Neuron (in vitro differentiated cells): ENCODE measurements at regions not wholly inside any gene's neighbourhood (a gene's known extent, or its start where the extent isn't known, plus 50 kb on each side); places are given as distances from the start of the nearest gene placed in this dataset.
"Not testable (repeated sequence)": the region's sequence is repeated elsewhere in the genome, so short reads cannot be mapped to it uniquely, and the experiment has no call there.

Source experiments
- H2AFZ ChIP-seq: one replicate; pipeline ENCODE4 v1.6.1; 2013; ENCODE audit warnings: low read depth, mild to moderate bottlenecking, inconsistent platforms, low read length, moderate library complexity
- H3K27me3 ChIP-seq: one replicate; pipeline ENCODE4 v1.6.1; 2013; ENCODE audit warnings: low read length; ENCODE audit not compliant: insufficient read depth
- H3K36me3 ChIP-seq: one replicate; pipeline ENCODE4 v1.6.1; 2013; ENCODE audit warnings: low read length; ENCODE audit not compliant: insufficient read depth
- H3K4me1 ChIP-seq: one replicate; pipeline ENCODE4 v1.6.1; 2013; ENCODE audit warnings: low read length; ENCODE audit not compliant: insufficient read depth
- H3K4me3 ChIP-seq: 2 replicates; pipeline ENCODE4 v1.5.1; 2013; ENCODE audit warnings: mild to moderate bottlenecking, low read length, moderate library complexity
- H3K9me3 ChIP-seq: one replicate; pipeline ENCODE4 v1.6.1; 2013; ENCODE audit warnings: low read length

DNA sequence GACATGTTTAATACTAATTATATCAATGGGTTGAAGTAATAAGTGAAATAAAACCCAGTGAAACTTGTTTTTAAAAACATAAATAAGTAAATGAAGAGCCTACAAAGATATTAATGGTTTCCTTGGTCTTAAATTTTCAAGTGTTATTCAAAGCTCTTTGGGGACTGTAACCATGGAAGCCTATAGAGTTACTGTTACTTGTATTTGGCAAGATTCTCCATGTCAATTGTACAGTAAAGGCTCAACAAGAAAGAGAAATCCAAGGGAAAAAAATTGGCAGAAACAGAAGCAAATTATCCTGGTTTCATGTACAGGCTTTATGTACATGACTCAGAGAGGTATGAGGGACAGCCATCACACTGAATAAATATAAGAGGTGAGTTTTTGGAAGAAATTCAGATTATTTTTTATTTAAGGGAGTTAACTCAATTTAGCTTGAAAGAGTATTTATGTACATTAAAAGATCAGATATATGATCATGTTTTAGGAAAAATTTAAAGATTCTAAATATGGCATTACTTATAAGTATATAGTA is 151.1 kb upstream of the HMGA2 start:
- H3K9me3 ChIP-seq = no peaks in the 10 kb centered on the region
- no peak overlapping the region for H2AFZ ChIP-seq
- H3K4me3 ChIP-seq = no peak overlapping the region
- no peaks in the 10 kb centered on the region for H3K27me3 ChIP-seq
- no peaks in the 10 kb centered on the region for H3K36me3 ChIP-seq
- H3K4me1 ChIP-seq = no peaks in the 10 kb centered on the region

DNA sequence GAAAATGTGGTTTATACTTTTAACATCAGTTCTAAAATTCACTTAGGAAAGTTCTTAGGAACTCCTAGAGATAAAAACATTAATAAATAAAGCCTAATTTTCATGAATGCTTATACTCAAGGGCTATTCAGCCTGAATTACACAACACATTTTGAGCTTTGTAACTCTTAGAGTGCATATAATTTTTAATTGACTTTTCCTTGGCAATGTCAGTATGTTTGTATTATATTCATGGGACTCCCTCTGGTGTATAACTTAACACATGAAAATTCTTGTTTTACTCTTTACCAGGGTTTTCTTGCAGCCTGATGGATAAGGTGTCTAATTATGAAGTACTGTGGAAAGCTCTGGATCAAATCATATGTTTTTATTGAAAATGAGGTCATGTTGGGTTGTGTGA is 150.6 kb upstream of the HMGA2 start:
- Histone ChIP-seq H3K4me1 (no peaks in the 10 kb centered on the region), H3K27me3 (no peaks in the 10 kb centered on the region), H3K36me3 (no peaks in the 10 kb centered on the region), H3K4me3 (no peak overlapping the region), H2AFZ (no peak overlapping the region), H3K9me3 (no peaks in the 10 kb centered on the region)

DNA sequence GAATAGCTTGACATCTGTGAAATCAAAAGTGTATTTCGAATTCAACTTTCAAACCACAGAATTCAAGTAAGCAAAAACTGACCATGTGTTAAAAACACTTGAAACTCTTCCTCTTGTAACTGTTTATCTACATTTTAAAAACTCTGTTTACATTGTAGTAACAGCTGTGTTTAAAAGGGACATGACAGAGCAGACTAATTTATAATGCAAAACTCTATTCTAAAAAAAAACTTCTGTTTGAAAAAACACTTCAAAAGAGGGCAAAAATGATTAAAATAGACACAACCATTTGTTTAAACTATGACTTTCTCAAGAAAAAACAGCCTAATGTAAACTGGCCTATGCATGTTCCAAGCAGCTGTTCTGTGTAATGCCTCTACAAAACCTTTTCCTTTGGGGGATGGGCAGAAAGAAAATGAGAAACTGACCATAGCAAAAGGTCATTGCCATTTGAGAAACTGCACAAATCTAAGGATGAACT is 149.1 kb upstream of the HMGA2 start:
- H3K4me1 ChIP-seq = no peaks in the 10 kb centered on the region
- no peak overlapping the region for H3K4me3 ChIP-seq
- H3K9me3 ChIP-seq = no peaks in the 10 kb centered on the region
- no peaks in the 10 kb centered on the region for H3K27me3 ChIP-seq
- H2AFZ ChIP-seq = no peak overlapping the region
- H3K36me3 ChIP-seq = no peaks in the 10 kb centered on the region

DNA sequence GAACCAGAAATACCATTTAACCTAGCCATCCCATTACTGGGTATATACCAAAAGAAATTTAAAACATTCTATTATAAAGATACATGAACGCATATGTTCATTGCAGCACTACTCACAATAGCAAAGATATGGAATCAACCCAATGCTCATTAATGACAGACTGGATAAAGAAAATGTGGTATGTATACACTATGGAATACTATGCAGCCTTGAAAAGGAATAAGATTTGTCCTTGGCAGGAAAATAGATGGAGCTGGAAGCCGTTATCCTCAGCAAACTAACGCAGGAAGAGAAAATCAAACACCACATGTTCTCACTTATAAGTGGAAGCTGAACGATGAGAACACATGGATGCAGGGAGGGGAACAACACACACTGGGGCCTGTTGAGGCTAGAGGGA is 146.1 kb upstream of the HMGA2 start:
- H3K4me3 ChIP-seq, H3K9me3 ChIP-seq, H3K36me3 ChIP-seq, H3K27me3 ChIP-seq, H2AFZ ChIP-seq, H3K4me1 ChIP-seq: not testable (repeated sequence)

DNA sequence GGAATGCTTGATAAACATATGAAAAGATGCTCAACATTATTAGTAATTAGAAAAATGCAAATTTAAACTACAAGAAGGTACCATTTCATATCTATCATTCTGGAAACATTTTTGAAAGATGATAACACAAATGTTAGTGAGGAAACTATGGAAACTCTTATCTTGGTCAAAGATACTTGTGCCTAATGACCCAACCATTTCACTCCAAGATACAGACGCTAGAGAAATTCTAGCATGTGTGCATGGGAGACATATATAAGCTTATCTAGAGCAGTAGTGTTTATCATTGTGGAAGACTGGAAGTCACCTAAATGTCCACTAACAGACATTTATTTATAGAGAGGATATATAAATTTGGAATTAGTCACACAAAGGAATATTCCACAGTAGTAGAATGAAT is 143.1 kb upstream of the HMGA2 start:
- no peaks in the 10 kb centered on the region for H3K27me3 ChIP-seq
- no peak overlapping the region for H3K4me3 ChIP-seq
- H2AFZ ChIP-seq = no peak overlapping the region
- H3K9me3 ChIP-seq = no peaks in the 10 kb centered on the region
- H3K4me1 ChIP-seq = peaks cover 2% of the 10 kb centered on the region
- H3K36me3 ChIP-seq = no peaks in the 10 kb centered on the region

DNA sequence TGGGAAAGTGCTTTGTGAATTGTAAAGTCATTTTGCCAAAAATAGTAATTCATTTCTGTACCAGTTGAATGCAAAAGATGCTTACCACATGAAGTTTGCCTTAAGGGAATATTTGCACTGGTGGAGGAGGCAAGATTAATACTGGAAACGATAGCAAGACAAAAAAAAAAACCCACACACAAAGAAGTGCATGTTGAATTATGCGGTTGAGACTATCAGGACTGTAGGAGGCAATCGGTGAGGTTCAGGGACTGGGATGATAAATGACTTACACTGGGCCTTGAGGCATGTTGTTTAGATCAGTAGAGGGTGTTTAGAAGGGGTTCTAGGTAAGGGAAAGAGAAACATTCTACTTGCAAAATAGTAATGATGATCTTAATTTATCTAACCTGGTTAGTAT is 142.2 kb upstream of the HMGA2 start:
- Histone ChIP-seq H3K4me1 (peaks cover 2% of the 10 kb centered on the region), H3K27me3 (no peaks in the 10 kb centered on the region), H2AFZ (no peak overlapping the region), H3K36me3 (no peaks in the 10 kb centered on the region), H3K4me3 (no peak overlapping the region), H3K9me3 (no peaks in the 10 kb centered on the region)

DNA sequence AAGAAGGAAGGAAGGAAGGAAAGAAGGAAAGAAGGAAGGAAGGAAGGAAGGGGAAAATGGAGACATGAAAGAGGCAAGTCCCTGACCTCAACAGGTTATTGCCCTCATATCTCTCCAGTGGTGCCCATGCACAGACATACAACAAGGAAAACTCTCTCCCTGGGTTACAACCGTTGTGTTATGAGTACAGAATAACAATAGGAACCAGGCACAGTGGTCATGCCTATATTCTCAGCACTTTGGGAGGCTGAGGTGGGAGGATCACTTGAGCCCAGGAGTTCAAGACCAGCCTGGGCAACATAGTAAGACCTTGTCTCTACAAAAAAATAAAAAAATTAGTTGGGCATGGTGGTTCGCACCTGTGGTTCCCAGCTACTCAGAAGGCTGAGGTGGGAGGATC is 139.4 kb upstream of the HMGA2 start:
- Histone ChIP-seq H3K27me3 (no peaks in the 10 kb centered on the region), H2AFZ (no peak overlapping the region), H3K36me3 (no peaks in the 10 kb centered on the region), H3K4me1 (peaks cover 2% of the 10 kb centered on the region), H3K9me3 (no peaks in the 10 kb centered on the region), H3K4me3 (no peak overlapping the region)

DNA sequence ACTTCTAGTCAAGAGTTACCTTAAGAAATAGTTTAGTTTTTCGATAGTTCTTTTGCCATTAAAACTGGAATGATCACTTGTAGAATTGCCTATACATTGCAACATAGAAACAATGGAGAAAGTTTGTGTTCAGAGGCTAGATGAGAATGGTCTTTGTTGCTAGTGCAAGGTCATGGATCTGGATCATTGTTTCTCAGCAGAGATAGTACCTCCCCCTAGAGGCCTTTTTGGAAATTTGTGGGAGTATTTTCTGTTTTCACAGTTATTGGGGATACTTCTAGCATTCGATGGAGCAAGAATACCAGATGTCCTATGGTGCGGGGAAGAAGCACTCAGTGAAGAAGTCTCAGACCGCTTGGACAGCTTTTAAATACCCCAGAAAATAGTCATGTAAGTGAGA is 138.8 kb upstream of the HMGA2 start:
- no peak overlapping the region for H2AFZ ChIP-seq
- no peaks in the 10 kb centered on the region for H3K27me3 ChIP-seq
- no peak overlapping the region for H3K4me3 ChIP-seq
- H3K4me1 ChIP-seq = peaks cover 2% of the 10 kb centered on the region
- H3K9me3 ChIP-seq = no peaks in the 10 kb centered on the region
- no peaks in the 10 kb centered on the region for H3K36me3 ChIP-seq

DNA sequence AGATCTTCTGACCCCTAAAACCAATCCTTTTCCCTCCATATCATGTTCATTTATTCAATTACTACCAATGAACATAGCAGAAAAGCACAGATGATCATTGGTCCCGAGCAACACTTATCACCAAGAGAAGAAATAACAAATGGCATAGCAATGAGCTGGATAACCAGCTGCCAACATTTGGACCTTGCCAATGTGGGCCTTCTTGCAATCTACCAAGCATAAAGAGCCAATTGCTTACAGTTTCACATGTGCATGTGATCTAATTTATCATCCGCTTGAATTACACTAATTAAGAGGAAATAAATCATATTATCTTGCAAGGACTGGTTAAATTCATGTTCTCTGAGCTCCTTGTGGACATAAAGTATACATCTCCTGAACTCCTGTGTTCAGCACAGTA is 134.8 kb upstream of the HMGA2 start:
- no peak overlapping the region for H3K4me3 ChIP-seq
- no peak overlapping the region for H2AFZ ChIP-seq
- no peaks in the 10 kb centered on the region for H3K9me3 ChIP-seq
- no peaks in the 10 kb centered on the region for H3K27me3 ChIP-seq
- no peaks in the 10 kb centered on the region for H3K4me1 ChIP-seq
- H3K36me3 ChIP-seq = no peaks in the 10 kb centered on the region

DNA sequence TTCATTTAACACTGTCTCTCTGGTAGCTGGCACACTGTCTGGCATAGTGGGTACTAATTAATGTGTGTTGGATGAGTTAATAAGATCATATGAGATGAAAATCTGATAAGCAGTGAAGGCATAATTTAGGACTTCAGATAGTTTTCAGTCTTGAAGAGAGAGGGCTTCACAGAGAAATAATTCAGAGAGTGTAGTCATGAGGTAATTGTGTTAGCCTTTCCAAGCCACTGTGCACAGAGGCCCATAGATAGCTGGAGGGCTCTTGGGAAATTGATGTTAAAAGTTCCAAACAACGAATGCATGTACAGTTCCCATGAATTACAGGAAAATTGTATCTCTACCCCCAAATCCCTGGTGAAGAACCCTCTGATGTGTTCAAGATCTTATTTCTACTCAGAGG is 133.8 kb upstream of the HMGA2 start:
- H3K9me3 ChIP-seq = no peaks in the 10 kb centered on the region
- H3K4me1 ChIP-seq = no peaks in the 10 kb centered on the region
- no peak overlapping the region for H3K4me3 ChIP-seq
- H3K36me3 ChIP-seq = no peaks in the 10 kb centered on the region
- no peak overlapping the region for H2AFZ ChIP-seq
- H3K27me3 ChIP-seq = no peaks in the 10 kb centered on the region

DNA sequence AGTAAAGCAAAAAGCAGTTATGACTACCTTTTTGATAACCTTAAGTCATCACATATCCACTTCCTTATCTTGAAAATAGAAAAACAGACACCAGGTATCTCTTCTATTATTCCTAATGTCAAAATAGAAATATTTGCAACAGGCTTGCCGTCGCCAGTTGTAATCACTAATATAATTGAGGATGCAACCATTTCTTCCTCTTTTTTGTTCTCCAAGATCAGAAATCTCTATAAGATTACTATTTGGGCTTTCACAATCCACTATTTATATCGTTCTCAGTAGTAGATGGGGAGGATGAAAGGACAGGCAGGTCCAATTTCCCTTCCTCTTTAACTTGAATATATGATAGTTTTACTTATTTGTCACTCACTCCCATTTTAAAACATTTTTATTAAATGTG is 130.2 kb upstream of the HMGA2 start:
- no peak overlapping the region for H3K4me3 ChIP-seq
- H3K4me1 ChIP-seq = no peaks in the 10 kb centered on the region
- no peaks in the 10 kb centered on the region for H3K27me3 ChIP-seq
- H3K36me3 ChIP-seq = no peaks in the 10 kb centered on the region
- no peak overlapping the region for H2AFZ ChIP-seq
- no peaks in the 10 kb centered on the region for H3K9me3 ChIP-seq

DNA sequence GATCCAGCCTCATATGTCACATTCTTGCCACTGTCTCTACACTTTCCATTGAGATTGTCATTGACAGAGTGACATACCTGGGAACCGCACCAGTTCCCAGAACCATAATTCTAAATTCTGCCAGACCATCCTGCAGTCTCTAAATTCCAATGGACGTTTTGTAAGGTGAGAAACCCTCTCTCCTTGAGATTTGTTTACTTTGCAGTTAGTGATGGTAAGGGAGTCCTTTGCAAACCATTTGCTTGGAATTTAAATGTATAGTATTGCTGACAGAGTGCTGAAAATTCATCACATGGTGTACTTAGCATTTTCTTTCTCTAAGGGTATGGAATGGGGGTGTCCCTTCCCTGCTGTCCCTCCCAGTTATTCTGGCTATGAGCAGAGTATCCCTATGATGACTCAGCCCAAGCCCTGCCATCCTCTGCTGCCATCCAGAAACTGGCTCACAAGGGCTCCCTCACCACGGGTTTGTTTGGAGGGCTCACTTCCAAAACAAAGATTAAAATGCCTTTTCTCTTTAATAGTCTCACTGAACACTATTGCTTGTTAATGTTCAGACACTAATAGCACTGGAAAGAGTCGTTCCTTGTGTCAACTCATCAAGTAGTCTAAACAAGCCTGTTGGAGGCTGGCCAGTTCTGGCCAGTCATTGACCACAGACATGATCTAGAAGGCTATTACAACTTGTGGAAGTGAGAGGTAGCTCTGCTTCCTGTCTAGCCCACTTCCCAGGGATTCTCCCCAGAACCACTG is 129.0 kb upstream of the HMGA2 start:
- H3K4me1 ChIP-seq = no peaks in the 10 kb centered on the region
- H3K4me3 ChIP-seq = no peak overlapping the region
- no peaks in the 10 kb centered on the region for H3K27me3 ChIP-seq
- H3K36me3 ChIP-seq = no peaks in the 10 kb centered on the region
- no peaks in the 10 kb centered on the region for H3K9me3 ChIP-seq
- no peak overlapping the region for H2AFZ ChIP-seq

DNA sequence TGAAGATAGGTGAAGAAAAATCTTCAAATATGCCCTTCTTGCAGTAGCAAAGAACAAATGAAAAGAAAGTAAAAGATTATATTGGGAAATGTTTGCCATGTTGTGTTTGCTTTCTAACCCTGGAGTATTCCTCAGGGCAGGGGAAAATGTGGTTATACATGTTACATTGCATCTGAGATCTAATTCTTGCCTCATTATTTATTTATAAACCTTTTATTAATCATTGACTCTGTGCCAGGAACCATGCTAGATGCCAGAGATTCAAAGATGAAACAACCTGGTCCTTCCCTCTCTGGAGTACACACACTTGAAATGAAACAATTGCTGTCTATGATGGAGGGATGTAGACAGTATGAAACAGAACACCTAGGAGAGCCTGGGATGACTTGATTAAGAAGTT is 128.1 kb upstream of the HMGA2 start:
- no peaks in the 10 kb centered on the region for H3K27me3 ChIP-seq
- no peaks in the 10 kb centered on the region for H3K36me3 ChIP-seq
- H2AFZ ChIP-seq = no peak overlapping the region
- H3K4me1 ChIP-seq = no peaks in the 10 kb centered on the region
- no peaks in the 10 kb centered on the region for H3K9me3 ChIP-seq
- no peak overlapping the region for H3K4me3 ChIP-seq

DNA sequence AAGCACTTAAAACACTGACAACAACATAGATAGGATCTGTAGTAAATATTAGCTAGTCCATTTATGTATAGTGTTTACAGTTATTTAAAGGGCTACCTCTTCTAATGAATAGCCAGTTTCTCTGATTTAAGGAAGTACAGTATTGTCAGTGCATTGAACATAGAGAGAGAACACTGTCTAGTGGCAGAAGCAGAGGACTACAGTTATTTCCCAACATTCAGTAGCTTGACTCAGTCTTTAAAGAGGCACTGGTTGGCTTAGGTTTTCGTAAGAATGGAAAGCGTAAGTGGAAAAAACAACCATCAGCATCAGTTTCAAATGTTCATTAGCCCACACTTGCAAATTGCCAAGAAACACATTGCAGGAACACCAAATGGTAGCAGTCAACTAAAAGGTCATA is 125.0 kb upstream of the HMGA2 start:
- Histone ChIP-seq H2AFZ (no peak overlapping the region), H3K27me3 (no peaks in the 10 kb centered on the region), H3K36me3 (no peaks in the 10 kb centered on the region), H3K9me3 (no peaks in the 10 kb centered on the region), H3K4me3 (no peak overlapping the region), H3K4me1 (no peaks in the 10 kb centered on the region)
